ENCODE measurements at regions not wholly inside any gene's neighbourhood (a gene's known extent, or its start where the extent isn't known, plus 50 kb on each side); places are given as distances from the start of the nearest gene placed in this dataset.
"Not testable (repeated sequence)": the region's sequence is repeated elsewhere in the genome, so short reads cannot be mapped to it uniquely, and the experiment has no call there.

GRCh38 chr1:78291418-78291817 lies 199.4 kb upstream of the PTGFR start:
- no CpG with 5 or more reads among the region's 2 CpGs for WGBS (ENCODE audit: insufficient coverage, insufficient read length)
- Histone ChIP-seq H3K9me3 (ENCODE audit: control insufficient read depth, insufficient read depth, low read length) (no peaks in the 10 kb centered on the region), H3K36me3 (ENCODE audit: control insufficient read depth, insufficient read depth, low read length) (no peaks in the 10 kb centered on the region), H3K27me3 (ENCODE audit: control insufficient read depth, insufficient read depth, low read length) (no peaks in the 10 kb centered on the region), H3K4me1 (ENCODE audit: control insufficient read depth, insufficient read depth, low read length) (no peaks in the 10 kb centered on the region), H3K4me3 (ENCODE audit: low read length) (no peak overlapping the region), H3K27ac (ENCODE audit: low read length) (no peak overlapping the region)
- DNase-seq (ENCODE audit: low read depth, low spot score), result no peak

- H3K36me3 ChIP-seq (ENCODE audit: control insufficient read depth, insufficient read depth, low read length), result no peaks in the 10 kb centered on the region
- H3K9me3 ChIP-seq (ENCODE audit: control insufficient read depth, insufficient read depth, low read length), result no peaks in the 10 kb centered on the region
Measured at GRCh38 chr1:78291872-78292271, 198.9 kb upstream of the PTGFR start.

GRCh38 chr1:78292361-78292760 lies 198.4 kb upstream of the PTGFR start:
- WGBS (ENCODE audit: insufficient coverage, insufficient read length), result no CpG with 5 or more reads among the region's 3 CpGs
- H3K27me3 ChIP-seq (ENCODE audit: control insufficient read depth, insufficient read depth, low read length), result no peaks in the 10 kb centered on the region
- no peak overlapping the region for H3K27ac ChIP-seq (ENCODE audit: low read length)
- no peak for DNase-seq (ENCODE audit: low read depth, low spot score)
- no peaks in the 10 kb centered on the region for H3K9me3 ChIP-seq (ENCODE audit: control insufficient read depth, insufficient read depth, low read length)
- H3K4me3 ChIP-seq (ENCODE audit: low read length), result no peak overlapping the region
- no peaks in the 10 kb centered on the region for H3K36me3 ChIP-seq (ENCODE audit: control insufficient read depth, insufficient read depth, low read length)
- H3K4me1 ChIP-seq (ENCODE audit: control insufficient read depth, insufficient read depth, low read length), result no peaks in the 10 kb centered on the region

More at GRCh38 chr1:78291872-78292271, 198.9 kb upstream of the PTGFR start:
- Histone ChIP-seq H3K27me3 (ENCODE audit: control insufficient read depth, insufficient read depth, low read length) (no peaks in the 10 kb centered on the region), H3K4me3 (ENCODE audit: low read length) (no peak overlapping the region), H3K4me1 (ENCODE audit: control insufficient read depth, insufficient read depth, low read length) (no peaks in the 10 kb centered on the region), H3K27ac (ENCODE audit: low read length) (no peak overlapping the region)
- no peak for DNase-seq (ENCODE audit: low read depth, low spot score)

GRCh38 chr1:78297836-78298235 lies 192.9 kb upstream of the PTGFR start:
- no CpG with 5 or more reads among the region's 4 CpGs for WGBS (ENCODE audit: insufficient coverage, insufficient read length)
- H3K4me3 ChIP-seq (ENCODE audit: low read length), result no peak overlapping the region
- H3K27ac ChIP-seq (ENCODE audit: low read length), result no peak overlapping the region
- no peaks in the 10 kb centered on the region for H3K9me3 ChIP-seq (ENCODE audit: control insufficient read depth, insufficient read depth, low read length)
- H3K4me1 ChIP-seq (ENCODE audit: control insufficient read depth, insufficient read depth, low read length), result no peaks in the 10 kb centered on the region
- no peaks in the 10 kb centered on the region for H3K36me3 ChIP-seq (ENCODE audit: control insufficient read depth, insufficient read depth, low read length)
- no peak for DNase-seq (ENCODE audit: low read depth, low spot score)
- no peaks in the 10 kb centered on the region for H3K27me3 ChIP-seq (ENCODE audit: control insufficient read depth, insufficient read depth, low read length)

GRCh38 chr1:78298349-78298748 lies 192.4 kb upstream of the PTGFR start:
- WGBS (ENCODE audit: insufficient coverage, insufficient read length), result no CpG with 5 or more reads among the region's 3 CpGs
- H3K36me3 ChIP-seq (ENCODE audit: control insufficient read depth, insufficient read depth, low read length), result no peaks in the 10 kb centered on the region
- no peak overlapping the region for H3K4me3 ChIP-seq (ENCODE audit: low read length)
- H3K9me3 ChIP-seq (ENCODE audit: control insufficient read depth, insufficient read depth, low read length), result no peaks in the 10 kb centered on the region
- DNase-seq (ENCODE audit: low read depth, low spot score), result no peak
- H3K27ac ChIP-seq (ENCODE audit: low read length), result no peak overlapping the region
- H3K27me3 ChIP-seq (ENCODE audit: control insufficient read depth, insufficient read depth, low read length), result no peaks in the 10 kb centered on the region
- H3K4me1 ChIP-seq (ENCODE audit: control insufficient read depth, insufficient read depth, low read length), result no peaks in the 10 kb centered on the region

GRCh38 chr1:78301141-78301540 lies 189.6 kb upstream of the PTGFR start:
- Histone ChIP-seq H3K27me3 (ENCODE audit: control insufficient read depth, insufficient read depth, low read length) (no peaks in the 10 kb centered on the region), H3K36me3 (ENCODE audit: control insufficient read depth, insufficient read depth, low read length) (no peaks in the 10 kb centered on the region), H3K4me3 (ENCODE audit: low read length) (no peak overlapping the region), H3K27ac (ENCODE audit: low read length) (no peak overlapping the region), H3K9me3 (ENCODE audit: control insufficient read depth, insufficient read depth, low read length) (no peaks in the 10 kb centered on the region), H3K4me1 (ENCODE audit: control insufficient read depth, insufficient read depth, low read length) (no peaks in the 10 kb centered on the region)
- no CpG with 5 or more reads among the region's 5 CpGs for WGBS (ENCODE audit: insufficient coverage, insufficient read length)
- no peak for DNase-seq (ENCODE audit: low read depth, low spot score)

GRCh38 chr1:78303620-78304019 lies 187.2 kb upstream of the PTGFR start:
- WGBS (ENCODE audit: insufficient coverage, insufficient read length), result no CpG with 5 or more reads among the region's 2 CpGs
- Histone ChIP-seq H3K4me3 (ENCODE audit: low read length) (no peak overlapping the region), H3K4me1 (ENCODE audit: control insufficient read depth, insufficient read depth, low read length) (no peaks in the 10 kb centered on the region), H3K27me3 (ENCODE audit: control insufficient read depth, insufficient read depth, low read length) (no peaks in the 10 kb centered on the region), H3K27ac (ENCODE audit: low read length) (no peak overlapping the region), H3K9me3 (ENCODE audit: control insufficient read depth, insufficient read depth, low read length) (no peaks in the 10 kb centered on the region), H3K36me3 (ENCODE audit: control insufficient read depth, insufficient read depth, low read length) (no peaks in the 10 kb centered on the region)
- no peak for DNase-seq (ENCODE audit: low read depth, low spot score)

GRCh38 chr1:78304341-78304740 lies 186.4 kb upstream of the PTGFR start:
- DNase-seq (ENCODE audit: low read depth, low spot score), result no peak
- Histone ChIP-seq H3K27ac (ENCODE audit: low read length) (no peak overlapping the region), H3K27me3 (ENCODE audit: control insufficient read depth, insufficient read depth, low read length) (no peaks in the 10 kb centered on the region), H3K36me3 (ENCODE audit: control insufficient read depth, insufficient read depth, low read length) (no peaks in the 10 kb centered on the region), H3K4me1 (ENCODE audit: control insufficient read depth, insufficient read depth, low read length) (no peaks in the 10 kb centered on the region), H3K9me3 (ENCODE audit: control insufficient read depth, insufficient read depth, low read length) (no peaks in the 10 kb centered on the region), H3K4me3 (ENCODE audit: low read length) (no peak overlapping the region)
- WGBS (ENCODE audit: insufficient coverage, insufficient read length), result no CpG with 5 or more reads among the region's 1 CpG

GRCh38 chr1:78304761-78305160 lies 186.0 kb upstream of the PTGFR start:
- WGBS (ENCODE audit: insufficient coverage, insufficient read length), result no CpG with 5 or more reads among the region's 1 CpG
- Histone ChIP-seq H3K4me1 (ENCODE audit: control insufficient read depth, insufficient read depth, low read length) (no peaks in the 10 kb centered on the region), H3K27me3 (ENCODE audit: control insufficient read depth, insufficient read depth, low read length) (no peaks in the 10 kb centered on the region), H3K27ac (ENCODE audit: low read length) (no peak overlapping the region), H3K9me3 (ENCODE audit: control insufficient read depth, insufficient read depth, low read length) (no peaks in the 10 kb centered on the region), H3K36me3 (ENCODE audit: control insufficient read depth, insufficient read depth, low read length) (no peaks in the 10 kb centered on the region), H3K4me3 (ENCODE audit: low read length) (no peak overlapping the region)
- DNase-seq (ENCODE audit: low read depth, low spot score), result no peak

- WGBS (ENCODE audit: insufficient coverage, insufficient read length), result no CpG with 5 or more reads among the region's 11 CpGs
- H3K9me3 ChIP-seq (ENCODE audit: control insufficient read depth, insufficient read depth, low read length); DNase-seq (ENCODE audit: low read depth, low spot score); H3K4me1 ChIP-seq (ENCODE audit: control insufficient read depth, insufficient read depth, low read length); H3K36me3 ChIP-seq (ENCODE audit: control insufficient read depth, insufficient read depth, low read length); H3K4me3 ChIP-seq (ENCODE audit: low read length); H3K27me3 ChIP-seq (ENCODE audit: control insufficient read depth, insufficient read depth, low read length); H3K27ac ChIP-seq (ENCODE audit: low read length): not testable (repeated sequence)
Measured at GRCh38 chr1:78310261-78310660, 180.5 kb upstream of the PTGFR start.

- no peaks in the 10 kb centered on the region for H3K4me1 ChIP-seq (ENCODE audit: control insufficient read depth, insufficient read depth, low read length)
- DNase-seq (ENCODE audit: low read depth, low spot score), result no peak
- no peaks in the 10 kb centered on the region for H3K36me3 ChIP-seq (ENCODE audit: control insufficient read depth, insufficient read depth, low read length)
- no peak overlapping the region for H3K4me3 ChIP-seq (ENCODE audit: low read length)
- no peak overlapping the region for H3K27ac ChIP-seq (ENCODE audit: low read length)
- H3K27me3 ChIP-seq (ENCODE audit: control insufficient read depth, insufficient read depth, low read length), result no peaks in the 10 kb centered on the region
- no peaks in the 10 kb centered on the region for H3K9me3 ChIP-seq (ENCODE audit: control insufficient read depth, insufficient read depth, low read length)
- no CpG with 5 or more reads among the region's 2 CpGs for WGBS (ENCODE audit: insufficient coverage, insufficient read length)
Measured at GRCh38 chr1:78318011-78318410, 172.8 kb upstream of the PTGFR start.

Measured in iPS DF 6.9 (cell line).